ENCODE measurements at regions not wholly inside any gene's neighbourhood (a gene's known extent, or its start where the extent isn't known, plus 50 kb on each side); places are given as distances from the start of the nearest gene placed in this dataset.

DNA sequence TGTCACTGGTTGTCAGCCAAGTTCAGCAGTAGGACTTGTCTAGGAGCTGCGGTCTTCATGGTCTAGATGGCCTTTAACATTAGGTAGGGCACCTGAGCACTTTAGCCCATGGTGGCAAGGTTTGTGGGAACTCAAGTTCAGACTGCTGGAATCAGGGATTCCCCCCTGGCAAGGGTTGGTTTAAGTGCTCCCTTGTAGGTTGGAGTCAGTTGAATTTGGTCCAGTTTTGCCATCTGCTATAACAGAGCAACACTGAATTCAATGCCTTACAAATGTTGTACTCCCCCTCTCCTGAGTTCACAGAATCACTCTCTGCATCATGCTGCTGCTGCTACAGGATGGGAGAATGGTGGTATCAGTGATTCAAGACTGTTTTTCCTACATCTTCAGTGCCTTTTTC is 509.3 kb downstream of the VGLL3 start:
- Histone ChIP-seq H3F3A (ENCODE audit: low read depth) (no peaks in the 10 kb centered on the region), H3K4me3 (no peak overlapping the region), H2AFZ (replicated peaks) (no peak overlapping the region), H3K27ac (no peak overlapping the region), H3K4me1 (no peaks in the 10 kb centered on the region), H3K4me2 (no peak overlapping the region), H4K20me1 (ENCODE audit: low read depth) (no peaks in the 10 kb centered on the region), H3K79me2 (ENCODE audit: low read depth) (no peaks in the 10 kb centered on the region), H3K9me3 (ENCODE audit: low read depth) (no peaks in the 10 kb centered on the region), H3K36me3 (no peaks in the 10 kb centered on the region), H3K9ac (no peak overlapping the region), H3K27me3 (no peaks in the 10 kb centered on the region)
- no peak overlapping the region for H3K4me3 Mint-ChIP-seq
- no peak for TF ChIP-seq EZH2 (IDR thresholded peaks at IDR 0.05)
- TF ChIP-seq, protein P1, sequence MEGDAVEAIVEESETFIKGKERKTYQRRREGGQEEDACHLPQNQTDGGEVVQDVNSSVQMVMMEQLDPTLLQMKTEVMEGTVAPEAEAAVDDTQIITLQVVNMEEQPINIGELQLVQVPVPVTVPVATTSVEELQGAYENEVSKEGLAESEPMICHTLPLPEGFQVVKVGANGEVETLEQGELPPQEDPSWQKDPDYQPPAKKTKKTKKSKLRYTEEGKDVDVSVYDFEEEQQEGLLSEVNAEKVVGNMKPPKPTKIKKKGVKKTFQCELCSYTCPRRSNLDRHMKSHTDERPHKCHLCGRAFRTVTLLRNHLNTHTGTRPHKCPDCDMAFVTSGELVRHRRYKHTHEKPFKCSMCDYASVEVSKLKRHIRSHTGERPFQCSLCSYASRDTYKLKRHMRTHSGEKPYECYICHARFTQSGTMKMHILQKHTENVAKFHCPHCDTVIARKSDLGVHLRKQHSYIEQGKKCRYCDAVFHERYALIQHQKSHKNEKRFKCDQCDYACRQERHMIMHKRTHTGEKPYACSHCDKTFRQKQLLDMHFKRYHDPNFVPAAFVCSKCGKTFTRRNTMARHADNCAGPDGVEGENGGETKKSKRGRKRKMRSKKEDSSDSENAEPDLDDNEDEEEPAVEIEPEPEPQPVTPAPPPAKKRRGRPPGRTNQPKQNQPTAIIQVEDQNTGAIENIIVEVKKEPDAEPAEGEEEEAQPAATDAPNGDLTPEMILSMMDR (IDR thresholded peaks at IDR 0.05), result no peak
- TF ChIP-seq EZH2phosphoT487 (IDR thresholded peaks at IDR 0.05), result no peak
- no peaks in the 10 kb centered on the region for H3K9me3 Mint-ChIP-seq
- peaks cover 3% of the 10 kb centered on the region for H3K27me3 Mint-ChIP-seq (ENCODE audit: insufficient read depth, low read depth)
- no peak overlapping the region for H3K27ac Mint-ChIP-seq
- H3K36me3 Mint-ChIP-seq, result no peaks in the 10 kb centered on the region
- no peaks in the 10 kb centered on the region for H3K4me1 Mint-ChIP-seq
- no peak for DNase-seq (ENCODE audit: low spot score)

DNA sequence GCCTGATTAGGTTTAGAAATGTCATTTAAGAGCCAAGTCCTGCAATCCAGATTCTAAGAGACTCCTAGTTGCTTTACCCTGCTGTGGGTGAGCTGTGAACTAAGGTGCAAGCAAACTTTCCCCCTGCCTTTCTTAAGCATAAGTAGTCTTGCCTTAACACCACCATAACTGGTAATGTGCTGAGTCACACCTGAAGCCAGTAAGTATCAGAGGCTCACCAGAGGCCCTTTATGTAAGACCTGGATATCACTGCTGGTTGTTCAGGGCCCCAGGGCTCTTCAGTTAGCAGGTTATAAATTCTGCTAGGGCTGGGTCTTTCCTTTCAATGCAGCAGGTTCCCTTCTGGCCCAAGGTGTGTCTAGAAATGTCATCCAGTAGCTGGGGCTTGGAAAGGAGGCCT is 509.9 kb downstream of the VGLL3 start:
- Histone ChIP-seq H3K9me3 (ENCODE audit: low read depth) (no peaks in the 10 kb centered on the region), H3F3A (ENCODE audit: low read depth) (no peaks in the 10 kb centered on the region), H3K9ac (no peak overlapping the region), H3K36me3 (no peaks in the 10 kb centered on the region), H3K4me3 (no peak overlapping the region), H2AFZ (replicated peaks) (no peak overlapping the region), H3K4me1 (no peaks in the 10 kb centered on the region), H3K27ac (no peak overlapping the region), H3K4me2 (no peak overlapping the region), H3K79me2 (ENCODE audit: low read depth) (no peaks in the 10 kb centered on the region), H4K20me1 (ENCODE audit: low read depth) (no peaks in the 10 kb centered on the region), H3K27me3 (no peaks in the 10 kb centered on the region)
- Mint-ChIP-seq H3K36me3 (no peaks in the 10 kb centered on the region), H3K4me3 (no peak overlapping the region), H3K9me3 (no peaks in the 10 kb centered on the region), H3K4me1 (no peaks in the 10 kb centered on the region), H3K27me3 (ENCODE audit: insufficient read depth, low read depth) (peaks cover 3% of the 10 kb centered on the region), H3K27ac (no peak overlapping the region)
- TF ChIP-seq, protein P1 (IDR thresholded peaks at IDR 0.05), result no peak
- TF ChIP-seq EZH2 (IDR thresholded peaks at IDR 0.05) (no peak), EZH2phosphoT487 (IDR thresholded peaks at IDR 0.05) (no peak)
- no peak for DNase-seq (ENCODE audit: low spot score)

DNA sequence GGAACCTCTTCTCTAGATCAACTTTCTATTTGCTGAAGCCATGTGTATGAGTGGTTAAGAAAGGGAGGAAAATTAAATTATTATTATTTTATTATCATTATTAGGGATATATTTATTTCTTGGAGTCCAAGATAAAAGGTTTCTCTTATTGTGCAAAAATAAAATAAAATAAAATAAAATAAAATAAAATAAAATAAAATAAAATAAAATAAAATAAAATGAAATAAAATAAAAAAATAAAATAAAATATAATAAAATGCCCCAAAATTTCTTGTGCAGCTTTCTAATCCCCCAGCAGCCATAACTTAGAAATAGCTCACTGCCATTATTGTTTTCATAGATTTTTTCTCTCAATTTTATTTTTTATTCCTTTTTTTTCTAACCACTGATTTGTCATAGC is 526.8 kb downstream of the VGLL3 start:
- Histone ChIP-seq H3K9me3 (ENCODE audit: low read depth) (no peaks in the 10 kb centered on the region), H3K9ac (no peak overlapping the region), H3K4me3 (no peak overlapping the region), H3F3A (ENCODE audit: low read depth) (no peaks in the 10 kb centered on the region), H3K36me3 (no peaks in the 10 kb centered on the region), H3K79me2 (ENCODE audit: low read depth) (no peaks in the 10 kb centered on the region), H4K20me1 (ENCODE audit: low read depth) (no peaks in the 10 kb centered on the region), H3K4me1 (no peaks in the 10 kb centered on the region), H2AFZ (replicated peaks) (no peak overlapping the region), H3K27ac (no peak overlapping the region), H3K27me3 (no peaks in the 10 kb centered on the region), H3K4me2 (no peak overlapping the region)
- Mint-ChIP-seq H3K9me3 (no peaks in the 10 kb centered on the region), H3K36me3 (no peaks in the 10 kb centered on the region), H3K4me3 (no peak overlapping the region), H3K27ac (no peak overlapping the region), H3K4me1 (no peaks in the 10 kb centered on the region), H3K27me3 (ENCODE audit: insufficient read depth, low read depth) (no peaks in the 10 kb centered on the region)
- TF ChIP-seq EZH2 (IDR thresholded peaks at IDR 0.05) (no peak), EZH2phosphoT487 (IDR thresholded peaks at IDR 0.05) (no peak)
- TF ChIP-seq, protein P1 (IDR thresholded peaks at IDR 0.05), result no peak
- DNase-seq (ENCODE audit: low spot score), result no peak

DNA sequence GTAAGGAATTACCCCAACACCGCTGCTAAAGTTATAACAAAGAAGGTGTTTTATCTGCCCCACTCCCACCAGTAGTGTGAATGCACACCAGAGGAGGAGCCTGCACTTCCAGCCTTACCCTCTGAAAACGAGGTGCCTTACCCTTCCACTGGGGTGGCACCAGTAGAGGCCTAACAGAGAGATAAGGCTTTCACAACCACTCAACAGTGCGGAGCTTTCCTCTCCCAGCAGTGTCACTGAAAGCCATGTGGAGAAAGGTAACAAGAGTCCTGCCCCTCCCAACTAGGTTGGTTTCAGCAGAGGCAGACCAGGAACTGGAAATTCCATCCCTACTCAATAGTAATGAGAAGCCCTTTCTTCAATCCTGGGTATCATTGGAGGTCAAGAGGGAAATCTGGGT is 539.2 kb downstream of the VGLL3 start:
- H3K27me3 Mint-ChIP-seq (ENCODE audit: insufficient read depth, low read depth), result peaks cover under 1% of the 10 kb centered on the region
- H3K9me3 ChIP-seq (ENCODE audit: low read depth), result no peaks in the 10 kb centered on the region
- H3F3A ChIP-seq (ENCODE audit: low read depth), result no peaks in the 10 kb centered on the region
- no peaks in the 10 kb centered on the region for H3K79me2 ChIP-seq (ENCODE audit: low read depth)
- no peaks in the 10 kb centered on the region for H3K9me3 Mint-ChIP-seq
- no peaks in the 10 kb centered on the region for H3K27me3 ChIP-seq
- no peak overlapping the region for H3K4me3 ChIP-seq
- no peak for DNase-seq (ENCODE audit: low spot score)
- no peaks in the 10 kb centered on the region for H3K36me3 ChIP-seq
- H4K20me1 ChIP-seq (ENCODE audit: low read depth), result no peaks in the 10 kb centered on the region
- H3K4me2 ChIP-seq, result no peak overlapping the region
- H3K4me1 Mint-ChIP-seq, result no peaks in the 10 kb centered on the region
- H3K9ac ChIP-seq, result no peak overlapping the region
- no peak overlapping the region for H2AFZ ChIP-seq (replicated peaks)
- no peaks in the 10 kb centered on the region for H3K36me3 Mint-ChIP-seq
- no peak for TF ChIP-seq EZH2 (IDR thresholded peaks at IDR 0.05)
- no peak for TF ChIP-seq EZH2phosphoT487 (IDR thresholded peaks at IDR 0.05)
- TF ChIP-seq, protein P1 (IDR thresholded peaks at IDR 0.05), result no peak
- H3K27ac ChIP-seq, result no peak overlapping the region
- no peak overlapping the region for H3K4me3 Mint-ChIP-seq
- no peak overlapping the region for H3K27ac Mint-ChIP-seq
- no peaks in the 10 kb centered on the region for H3K4me1 ChIP-seq
